HCT116 (cell line): ENCODE measurements at regions not wholly inside any gene's neighbourhood (a gene's known extent, or its start where the extent isn't known, plus 50 kb on each side); places are given as distances from the start of the nearest gene placed in this dataset.

Source experiments
- ATAC-seq: fragments of 200-7000 bp; cut with Tn5 transposase; 2 replicates; pipeline ENCODE4 v1.9.1; 2020; ENCODE audit warnings: mild to moderate bottlenecking, moderate library complexity
- BruUV-seq: library from RNA; stranded (reverse); fragments of 400-500 nt; replicated peaks from 2 replicates; lab custom pipeline; 2021; lab: Mats Ljungman, UMichigan
- CTCF ChIA-PET: fragments of 300-600 bp; sonication (Branson Sonifier 250); formaldehyde crosslinking; loops from one replicate; lab custom pipeline; 2021; ENCODE audit warnings: antibody characterized with exemption; lab: Charles Lee
- POLR2A ChIA-PET: fragments of 300-600, 350-600 bp; sonication (Branson Sonifier 250); formaldehyde crosslinking; loops from one replicate; lab custom pipeline; 2021; ENCODE audit warnings: antibody characterized with exemption; lab: Charles Lee
- RAD21 ChIA-PET, 2 experiments: fragments of 300-600 bp; sonication (Branson Sonifier 250); formaldehyde crosslinking; loops; one replicate each; lab custom pipeline; 2023; ENCODE audit warnings: low total read pairs in 2 of 2; ENCODE audit not compliant: uncharacterized antibody in 2 of 2, unreplicated experiment in 2 of 2, low non-redundant PET in 1 of 2; lab: Charles Lee
- DNase-seq: peaks from one replicate; pipeline ENCODE4 v3.0.0-alpha.2; 2010; ENCODE audit warnings: low read depth, low spot score
- H2AFZ ChIP-seq: fragments of 200-600 bp; shearing (Covaris generic), sonication (generic); 2 replicates; pipeline ENCODE4 v1.6.1; 2017; ENCODE audit warnings: low read depth, mixed run types, mixed read lengths, antibody characterized with exemption, low read length; ENCODE audit not compliant: poor library complexity, severe bottlenecking
- H3K27ac ChIP-seq: 2 replicates; pipeline ENCODE4 v1.5.1; 2012; ENCODE audit warnings: low read depth, low read length
- H3K27me3 ChIP-seq: fragments of 200-600 bp; sonication (generic); 2 replicates; pipeline ENCODE4 v1.6.1; 2016; ENCODE audit warnings: mixed run types, low read length, mixed read lengths; ENCODE audit not compliant: insufficient read depth
- H3K36me3 ChIP-seq, 2 experiments: fragments of 200-500 bp in 1 of 2; fragments of 200-600 bp in 1 of 2; sonication (Bioruptor generic) in 1 of 2; sonication (generic) in 1 of 2; 2 replicates each; pipeline versions ENCODE4 v1.5.1 to v1.6.1; 2014 to 2016; ENCODE audit warnings: low read length in 2 of 2, inconsistent platforms in 1 of 2, mixed read lengths in 1 of 2, mixed run types in 1 of 2; ENCODE audit not compliant: insufficient read depth in 2 of 2, control insufficient read depth in 1 of 2
- H3K4me1 ChIP-seq, 2 experiments: fragments of 200-600 bp in 1 of 2; sonication (generic) in 1 of 2; 2 replicates each; pipeline versions ENCODE4 v1.5.1 to v1.6.1; 2012 to 2017; ENCODE audit warnings: low read length in 2 of 2, inconsistent platforms in 1 of 2, mild to moderate bottlenecking in 1 of 2, mixed read lengths in 1 of 2, mixed run types in 1 of 2, moderate library complexity in 1 of 2; ENCODE audit not compliant: insufficient read depth in 2 of 2, control insufficient read depth in 1 of 2
- H3K4me2 ChIP-seq: fragments of 200-600 bp; sonication (generic); 2 replicates; pipeline ENCODE4 v1.6.1; 2017; ENCODE audit warnings: mixed run types, low read length, mixed read lengths
- H3K4me3 ChIP-seq, 2 experiments: fragments of 200-600 bp in 1 of 2; sonication (generic) in 1 of 2; replicated peaks in 1 of 2; 2 replicates each; pipeline ENCODE4 v1.5.1; 2011 to 2016; ENCODE audit warnings: low read length in 2 of 2, control low read depth in 1 of 2, low read depth in 1 of 2, mild to moderate bottlenecking in 1 of 2, mixed read lengths in 1 of 2, mixed run types in 1 of 2
- H3K79me2 ChIP-seq: fragments of 200-600 bp; sonication (generic); 2 replicates; pipeline ENCODE4 v1.6.1; 2017; ENCODE audit warnings: mild to moderate bottlenecking, mixed run types, low read length, moderate library complexity, mixed read lengths; ENCODE audit not compliant: insufficient read depth
- H3K9ac ChIP-seq: fragments of 200-600 bp; sonication (generic); 2 replicates; pipeline ENCODE4 v1.6.1; 2016; ENCODE audit warnings: low read length, mixed read lengths
- H3K9me2 ChIP-seq: fragments of 200-600 bp; sonication (generic), shearing (Covaris generic); 2 replicates; pipeline ENCODE4 v1.6.1; 2017; ENCODE audit warnings: mixed run types, mild to moderate bottlenecking, moderate library complexity; ENCODE audit not compliant: insufficient read depth
- H3K9me3 ChIP-seq, 2 experiments: fragments of 200-500 bp in 1 of 2; fragments of 200-600 bp in 1 of 2; sonication (Bioruptor generic) in 1 of 2; sonication (generic) in 1 of 2; 2 replicates each; pipeline ENCODE4 v1.6.1; 2014 to 2017; ENCODE audit warnings: low read length in 2 of 2, mixed read lengths in 2 of 2, inconsistent platforms in 1 of 2, low read depth in 1 of 2, mild to moderate bottlenecking in 1 of 2, mixed run types in 1 of 2, moderate library complexity in 1 of 2; ENCODE audit not compliant: control insufficient read depth in 1 of 2, insufficient read depth in 1 of 2
- H4K20me1 ChIP-seq: fragments of 200-600 bp; sonication (generic), shearing (Covaris generic); 2 replicates; pipeline ENCODE4 v1.6.1; 2017; ENCODE audit warnings: mixed run types, mild to moderate bottlenecking, moderate library complexity; ENCODE audit not compliant: insufficient read depth
- CEBPB ChIP-seq: IDR thresholded peaks from 2 replicates; pipeline ENCODE4 v1.6.1; 2012; ENCODE audit warnings: low read depth
- EGR1 ChIP-seq: IDR thresholded peaks from 2 replicates; pipeline ENCODE4 v1.6.1; 2012; ENCODE audit warnings: low read depth
- EZH2phosphoT487 ChIP-seq: fragments of 200-600 bp; IDR thresholded peaks from 2 replicates; pipeline ENCODE4 v1.6.1; 2018; ENCODE audit warnings: antibody characterized with exemption, borderline replicate concordance
- FOSL1 ChIP-seq: IDR thresholded peaks from 2 replicates; pipeline ENCODE4 v1.6.1; 2012; ENCODE audit warnings: low read depth
- JUND ChIP-seq: IDR thresholded peaks from 2 replicates; pipeline ENCODE4 v1.6.1; 2012
- POLR2AphosphoS5 ChIP-seq: IDR thresholded peaks from 2 replicates; pipeline ENCODE4 v1.6.1; 2011; ENCODE audit warnings: mild to moderate bottlenecking, low read depth, low read length, moderate library complexity
- SP1 ChIP-seq: IDR thresholded peaks from 2 replicates; pipeline ENCODE4 v1.6.1; 2012; ENCODE audit warnings: low read depth
- SRF ChIP-seq: IDR thresholded peaks from 2 replicates; pipeline ENCODE4 v1.6.1; 2012; ENCODE audit warnings: low read depth
- TCF7L2 ChIP-seq: IDR thresholded peaks from 2 replicates; pipeline ENCODE4 v1.7.0; 2011; ENCODE audit warnings: borderline replicate concordance, inconsistent platforms; ENCODE audit not compliant: insufficient read depth, insufficient read length; ENCODE audit errors: extremely low read depth
- ZFX ChIP-seq: fragments of 450-650 bp; IDR thresholded peaks from 2 replicates; pipeline ENCODE4 v1.6.1; 2017
- ZNF274 ChIP-seq: fragments of 200-500 bp; sonication (Bioruptor generic); IDR thresholded peaks from 2 replicates; pipeline ENCODE4 v1.6.1; 2014; ENCODE audit warnings: mild to moderate bottlenecking, low read depth, low read length, inconsistent platforms
- intact Hi-C: fragments of 100-400 bp; cut with micrococcal nuclease; formaldehyde crosslinking; loops from 2 replicates; pipeline ENCODE4 v1.10.0; 2022
- TF ChIP-seq, protein P1 (sequence below): IDR thresholded peaks from 2 replicates; pipeline ENCODE4 v1.6.1; 2012
- TF ChIP-seq, protein P2 (sequence below): IDR thresholded peaks from 2 replicates; pipeline ENCODE4 v1.6.1; 2012
- TF ChIP-seq, protein P3 (sequence below): IDR thresholded peaks from 2 replicates; pipeline ENCODE4 v1.6.1; 2011; ENCODE audit warnings: mild to moderate bottlenecking, low read length, moderate library complexity; ENCODE audit not compliant: insufficient replicate concordance; ENCODE audit errors: extremely low read depth

DNA sequence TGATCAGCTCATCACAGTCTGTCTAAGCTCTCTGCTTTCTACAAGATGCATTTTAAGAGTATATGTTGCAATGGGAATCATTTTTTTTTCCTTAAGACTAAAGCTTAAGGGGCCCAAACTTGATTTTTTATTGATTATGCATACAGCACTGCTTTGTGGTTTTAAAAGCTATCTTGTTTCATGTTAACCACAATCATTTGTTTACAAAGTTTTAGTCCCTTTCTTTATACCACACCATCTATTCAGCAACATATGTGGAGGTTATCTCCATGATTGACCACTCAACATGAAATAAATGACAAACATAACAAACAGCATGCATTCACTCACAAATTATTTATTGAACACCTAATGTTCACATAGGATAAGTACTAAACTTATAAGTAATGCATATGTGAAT, 119.1 kb downstream of the FHL5 start:
- ChIA-PET RAD21 (no interaction called here), CTCF (no interaction called here), POLR2A (no interaction called here)
- DNase-seq (no peak), ATAC-seq (no peak)
- Histone ChIP-seq H3K9ac (no peak overlapping the region), H3K79me2 (no peaks in the 10 kb centered on the region), H2AFZ (no peak overlapping the region), H3K9me3 (no peaks in the 10 kb centered on the region), H3K4me1 (no peaks in the 10 kb centered on the region), H4K20me1 (no peaks in the 10 kb centered on the region), H3K36me3 (no peaks in the 10 kb centered on the region), H3K27me3 (no peaks in the 10 kb centered on the region), H3K9me2 (no peaks in the 10 kb centered on the region), H3K27ac (no peak overlapping the region), H3K4me2 (no peak overlapping the region), H3K4me3 (no peak overlapping the region)
- TF ChIP-seq CEBPB (no peak), ZFX (no peak), POLR2AphosphoS5 (no peak)
- TF ChIP-seq, protein P1, sequence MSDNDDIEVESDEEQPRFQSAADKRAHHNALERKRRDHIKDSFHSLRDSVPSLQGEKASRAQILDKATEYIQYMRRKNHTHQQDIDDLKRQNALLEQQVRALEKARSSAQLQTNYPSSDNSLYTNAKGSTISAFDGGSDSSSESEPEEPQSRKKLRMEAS, result no peak
- BruUV-seq, result no TSS peak
- intact Hi-C loops, result no loop called here

DNA sequence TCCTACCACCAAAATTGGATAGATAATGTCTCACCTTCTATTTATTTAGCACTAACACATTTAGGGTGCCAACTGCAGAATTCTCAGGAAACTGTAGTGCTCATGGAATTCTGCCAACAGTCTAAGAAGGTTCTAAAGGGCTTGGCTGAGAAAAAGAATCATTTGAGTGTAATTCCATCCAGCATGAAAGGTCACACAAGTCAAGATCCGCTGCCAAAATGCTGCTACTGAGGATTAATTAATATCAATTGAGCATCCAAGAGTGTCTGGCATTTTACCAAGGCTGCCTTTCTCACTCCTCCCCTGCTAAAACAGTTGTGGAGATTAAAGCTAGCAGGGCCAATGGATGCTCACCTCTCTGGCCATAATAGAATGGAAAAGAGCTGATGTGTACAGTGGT, 112.7 kb downstream of the FHL5 start:
- Histone ChIP-seq H3K27me3 (no peaks in the 10 kb centered on the region), H3K79me2 (no peaks in the 10 kb centered on the region), H3K4me3 (no peak overlapping the region), H3K4me1 (no peaks in the 10 kb centered on the region), H3K27ac (no peak overlapping the region), H3K9ac (no peak overlapping the region), H3K36me3 (no peaks in the 10 kb centered on the region), H2AFZ (no peak overlapping the region), H4K20me1 (no peaks in the 10 kb centered on the region), H3K4me2 (no peak overlapping the region), H3K9me2 (no peaks in the 10 kb centered on the region), H3K9me3 (no peaks in the 10 kb centered on the region)
- CTCF ChIA-PET, result no interaction called here
- POLR2A ChIA-PET, result no interaction called here
- RAD21 ChIA-PET, result no interaction called here
- DNase-seq, result no peak
- TF ChIP-seq JUND (no peak), FOSL1 (no peak), SP1 (no peak), ZNF274 (no peak), TCF7L2 (no peak), EZH2phosphoT487 (no peak), ZFX (no peak), CEBPB (no peak), SRF (no peak), EGR1 (no peak), POLR2AphosphoS5 (no peak)
- TF ChIP-seq, protein P1, result no peak
- TF ChIP-seq, protein P2, sequence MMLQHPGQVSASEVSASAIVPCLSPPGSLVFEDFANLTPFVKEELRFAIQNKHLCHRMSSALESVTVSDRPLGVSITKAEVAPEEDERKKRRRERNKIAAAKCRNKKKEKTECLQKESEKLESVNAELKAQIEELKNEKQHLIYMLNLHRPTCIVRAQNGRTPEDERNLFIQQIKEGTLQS, result no peak
- TF ChIP-seq, protein P3, sequence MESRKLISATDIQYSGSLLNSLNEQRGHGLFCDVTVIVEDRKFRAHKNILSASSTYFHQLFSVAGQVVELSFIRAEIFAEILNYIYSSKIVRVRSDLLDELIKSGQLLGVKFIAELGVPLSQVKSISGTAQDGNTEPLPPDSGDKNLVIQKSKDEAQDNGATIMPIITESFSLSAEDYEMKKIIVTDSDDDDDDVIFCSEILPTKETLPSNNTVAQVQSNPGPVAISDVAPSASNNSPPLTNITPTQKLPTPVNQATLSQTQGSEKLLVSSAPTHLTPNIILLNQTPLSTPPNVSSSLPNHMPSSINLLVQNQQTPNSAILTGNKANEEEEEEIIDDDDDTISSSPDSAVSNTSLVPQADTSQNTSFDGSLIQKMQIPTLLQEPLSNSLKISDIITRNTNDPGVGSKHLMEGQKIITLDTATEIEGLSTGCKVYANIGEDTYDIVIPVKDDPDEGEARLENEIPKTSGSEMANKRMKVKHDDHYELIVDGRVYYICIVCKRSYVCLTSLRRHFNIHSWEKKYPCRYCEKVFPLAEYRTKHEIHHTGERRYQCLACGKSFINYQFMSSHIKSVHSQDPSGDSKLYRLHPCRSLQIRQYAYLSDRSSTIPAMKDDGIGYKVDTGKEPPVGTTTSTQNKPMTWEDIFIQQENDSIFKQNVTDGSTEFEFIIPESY, result no peak
- intact Hi-C loops, result no loop called here
- BruUV-seq, result no TSS peak
- ATAC-seq, result no peak
